Stimulated activated CD4-positive, alpha-beta T cell treated with anti-CD3 and anti-CD28 coated beads, Interleukin-1b, Interleukin-23, amount 100 ng/mL, for 48 hours (primary cell): ENCODE measurements at regions not wholly inside any gene's neighbourhood (a gene's known extent, or its start where the extent isn't known, plus 50 kb on each side); places are given as distances from the start of the nearest gene placed in this dataset.
"Not testable (repeated sequence)": the region's sequence is repeated elsewhere in the genome, so short reads cannot be mapped to it uniquely, and the experiment has no call there.

Source experiments
- DNase-seq: peaks from one replicate; pipeline ENCODE4 v3.0.0-alpha.2; 2020

GRCh38 chr13:58235454-58235853, 603.9 kb downstream of the PCDH17 start:
- DNase-seq: no peak

GRCh38 chr13:58238972-58239773, 607.6 kb downstream of the PCDH17 start:
- DNase-seq: no peak

GRCh38 chr13:58239774-58240268, 608.3 kb downstream of the PCDH17 start:
- no peak for DNase-seq

GRCh38 chr13:58247080-58247479, 615.5 kb downstream of the PCDH17 start:
- DNase-seq: no peak

- DNase-seq: no peak
Observed at GRCh38 chr13:58254943-58255342, 623.4 kb downstream of the PCDH17 start.

GRCh38 chr13:58266271-58266670, 634.7 kb downstream of the PCDH17 start:
- DNase-seq: no peak

- DNase-seq: no peak
Observed at GRCh38 chr13:58298556-58299135, 667.1 kb downstream of the PCDH17 start.

- DNase-seq: no peak
Observed at GRCh38 chr13:58300224-58300623, 668.7 kb downstream of the PCDH17 start.

GRCh38 chr13:58300974-58301681, 669.6 kb downstream of the PCDH17 start:
- DNase-seq: no peak

GRCh38 chr13:58302349-58302748, 670.8 kb downstream of the PCDH17 start:
- no peak for DNase-seq

GRCh38 chr13:58306062-58306461, 674.5 kb downstream of the PCDH17 start:
- DNase-seq: no peak

GRCh38 chr13:58313219-58313618, 681.7 kb downstream of the PCDH17 start:
- no peak for DNase-seq

- DNase-seq: no peak
Observed at GRCh38 chr13:58318495-58319167, 687.1 kb downstream of the PCDH17 start.

- no peak for DNase-seq
Observed at GRCh38 chr13:58324161-58324560, 692.6 kb downstream of the PCDH17 start.

- no peak for DNase-seq
Observed at GRCh38 chr13:58329746-58330145, 698.2 kb downstream of the PCDH17 start.

- DNase-seq: no peak
Observed at GRCh38 chr13:58340895-58341294, 709.4 kb downstream of the PCDH17 start.

GRCh38 chr13:58341318-58341717, 709.8 kb downstream of the PCDH17 start:
- no peak for DNase-seq

- no peak for DNase-seq
Observed at GRCh38 chr13:58343076-58343475, 711.5 kb downstream of the PCDH17 start.

GRCh38 chr13:58352100-58352499, 720.6 kb downstream of the PCDH17 start:
- DNase-seq: not testable (repeated sequence)

- DNase-seq: no peak
Observed at GRCh38 chr13:58369936-58370335, 738.4 kb downstream of the PCDH17 start.

GRCh38 chr13:58376349-58376748, 744.8 kb downstream of the PCDH17 start:
- DNase-seq: no peak

GRCh38 chr13:58376775-58377174, 745.2 kb downstream of the PCDH17 start:
- no peak for DNase-seq

- DNase-seq: no peak
Observed at GRCh38 chr13:58379221-58379620, 747.7 kb downstream of the PCDH17 start.
